HG02571 (cell line): ENCODE measurements at regions not wholly inside any gene's neighbourhood (a gene's known extent, or its start where the extent isn't known, plus 50 kb on each side); places are given as distances from the start of the nearest gene placed in this dataset.
"Not testable (repeated sequence)": the region's sequence is repeated elsewhere in the genome, so short reads cannot be mapped to it uniquely, and the experiment has no call there.

ENCODE experiments used
- ATAC-seq: cut with Tn5 transposase; IDR thresholded peaks from one replicate; pipeline ENCODE4 v1.9.1; 2021; ENCODE audit warnings: mild to moderate bottlenecking, moderate library complexity; ENCODE audit not compliant: unreplicated experiment

GRCh38 chr6:9744119-9744518 lies 670.8 kb downstream of the TFAP2A start:
- ATAC-seq: no peak

- no peak for ATAC-seq
Observed at GRCh38 chr6:9732056-9732455, 682.8 kb downstream of the TFAP2A start.

GRCh38 chr6:9725776-9726175 lies 689.1 kb downstream of the TFAP2A start:
- ATAC-seq: not testable (repeated sequence)

- ATAC-seq: no peak
Observed at GRCh38 chr6:9717568-9717967, 697.3 kb downstream of the TFAP2A start.

GRCh38 chr6:9711365-9711764 lies 703.5 kb downstream of the TFAP2A start:
- ATAC-seq: no peak

- no peak for ATAC-seq
Observed at GRCh38 chr6:9710574-9710973, 704.3 kb downstream of the TFAP2A start.

- no peak for ATAC-seq
Observed at GRCh38 chr6:9708600-9708999, 706.3 kb downstream of the TFAP2A start.

GRCh38 chr6:9704989-9705388 lies 709.9 kb downstream of the TFAP2A start:
- ATAC-seq: no peak

GRCh38 chr6:9702914-9703313 lies 712.0 kb downstream of the TFAP2A start:
- ATAC-seq: no peak

- ATAC-seq: no peak
Observed at GRCh38 chr6:9699888-9700287, 715.0 kb downstream of the TFAP2A start.

- ATAC-seq: no peak
Observed at GRCh38 chr6:9697263-9697931, 717.5 kb downstream of the TFAP2A start.

- ATAC-seq: no peak
Observed at GRCh38 chr6:9690388-9690787, 724.5 kb downstream of the TFAP2A start.

GRCh38 chr6:9680727-9681126 lies 734.1 kb downstream of the TFAP2A start:
- not testable (repeated sequence) for ATAC-seq

GRCh38 chr6:9675122-9675521 lies 739.8 kb downstream of the TFAP2A start:
- ATAC-seq: no peak

- ATAC-seq: no peak
Observed at GRCh38 chr6:9659848-9660247, 755.0 kb downstream of the TFAP2A start.

- no peak for ATAC-seq
Observed at GRCh38 chr6:9657994-9658393, 756.9 kb downstream of the TFAP2A start.

- no peak for ATAC-seq
Observed at GRCh38 chr6:9647599-9647998, 767.3 kb downstream of the TFAP2A start.

- ATAC-seq: no peak
Observed at GRCh38 chr6:9647071-9647445, 767.8 kb downstream of the TFAP2A start.

GRCh38 chr6:9646342-9647070 lies 768.4 kb downstream of the TFAP2A start:
- no peak for ATAC-seq

GRCh38 chr6:9638861-9639260 lies 776.0 kb downstream of the TFAP2A start:
- no peak for ATAC-seq

- no peak for ATAC-seq
Observed at GRCh38 chr6:9634776-9635175, 780.1 kb downstream of the TFAP2A start.

GRCh38 chr6:9632026-9632425 lies 782.8 kb downstream of the TFAP2A start:
- no peak for ATAC-seq

GRCh38 chr6:9628819-9629218 lies 786.1 kb downstream of the TFAP2A start:
- no peak for ATAC-seq
